HG02571 (cell line): ENCODE measurements at regions not wholly inside any gene's neighbourhood (a gene's known extent, or its start where the extent isn't known, plus 50 kb on each side); places are given as distances from the start of the nearest gene placed in this dataset.

Experiments
- ATAC-seq: cut with Tn5 transposase; IDR thresholded peaks from one replicate; pipeline ENCODE4 v1.9.1; 2021; ENCODE audit warnings: mild to moderate bottlenecking, moderate library complexity; ENCODE audit not compliant: unreplicated experiment

DNA sequence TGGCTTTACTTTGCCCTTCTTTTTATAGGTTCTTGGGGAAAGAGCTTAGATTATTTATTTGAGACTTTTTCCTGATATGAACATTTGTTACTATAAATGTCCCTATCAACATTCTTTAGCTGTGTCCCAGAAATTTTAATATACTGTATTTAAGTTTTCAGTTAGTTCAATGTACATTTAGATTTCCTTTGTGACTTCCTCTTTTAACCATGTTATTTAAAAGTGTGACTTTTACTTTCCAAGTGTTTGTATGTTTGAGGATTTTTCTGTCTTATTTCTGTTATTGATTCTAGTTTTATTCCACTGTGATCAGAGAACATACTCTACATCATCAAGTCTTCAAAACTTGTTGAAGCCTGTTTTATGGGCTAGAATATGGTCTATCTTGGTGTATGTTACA is 72.7 kb upstream of the SPRY2 start:
- ATAC-seq = no peak

DNA sequence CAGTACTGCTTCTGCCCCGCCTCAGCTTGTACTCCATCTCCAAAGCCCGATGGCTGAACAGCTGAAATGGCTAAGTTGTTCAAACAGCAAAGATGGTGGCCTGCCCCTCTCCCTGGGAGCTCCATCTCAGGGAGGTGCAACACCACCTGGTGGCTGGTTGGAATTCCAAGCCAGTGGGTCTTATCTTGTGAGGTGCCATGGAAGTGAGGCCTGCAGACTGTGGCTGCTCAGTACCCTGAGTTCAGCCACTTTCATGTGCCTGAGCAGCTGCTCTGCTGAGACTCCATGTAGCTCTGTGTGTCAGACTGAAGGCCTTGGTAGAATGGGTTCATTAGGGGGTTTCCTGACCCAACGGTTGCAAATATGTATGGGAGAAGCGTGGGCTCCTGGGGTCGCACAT is 67.3 kb upstream of the SPRY2 start:
- ATAC-seq = no peak

DNA sequence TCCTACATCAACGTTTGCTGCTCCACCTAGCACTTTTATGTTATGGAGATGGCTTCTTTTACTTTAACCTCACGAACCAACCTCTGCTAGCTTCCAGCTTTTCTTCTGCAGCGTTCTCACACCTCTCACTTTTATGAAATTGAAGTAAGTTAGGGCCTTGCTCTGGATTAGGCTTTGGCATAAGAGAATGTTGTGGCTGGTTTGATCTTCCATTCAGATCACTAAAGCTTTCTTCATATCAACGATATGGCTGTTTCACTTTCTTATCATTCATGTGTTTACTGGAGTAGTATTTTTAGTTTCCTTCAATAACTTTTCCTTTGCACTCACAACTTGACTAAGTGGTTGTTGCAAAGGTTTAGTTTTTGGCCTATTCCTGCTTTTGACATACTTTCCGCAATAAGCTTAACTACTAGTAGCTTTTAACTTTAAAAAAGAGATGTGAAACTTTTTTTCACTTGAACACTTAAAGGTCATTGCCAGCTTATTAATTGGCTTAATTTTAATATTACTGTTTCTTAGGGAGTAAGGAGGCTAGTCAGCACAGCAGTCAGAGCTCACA is 60.0 kb upstream of the SPRY2 start:
- no peak for ATAC-seq

DNA sequence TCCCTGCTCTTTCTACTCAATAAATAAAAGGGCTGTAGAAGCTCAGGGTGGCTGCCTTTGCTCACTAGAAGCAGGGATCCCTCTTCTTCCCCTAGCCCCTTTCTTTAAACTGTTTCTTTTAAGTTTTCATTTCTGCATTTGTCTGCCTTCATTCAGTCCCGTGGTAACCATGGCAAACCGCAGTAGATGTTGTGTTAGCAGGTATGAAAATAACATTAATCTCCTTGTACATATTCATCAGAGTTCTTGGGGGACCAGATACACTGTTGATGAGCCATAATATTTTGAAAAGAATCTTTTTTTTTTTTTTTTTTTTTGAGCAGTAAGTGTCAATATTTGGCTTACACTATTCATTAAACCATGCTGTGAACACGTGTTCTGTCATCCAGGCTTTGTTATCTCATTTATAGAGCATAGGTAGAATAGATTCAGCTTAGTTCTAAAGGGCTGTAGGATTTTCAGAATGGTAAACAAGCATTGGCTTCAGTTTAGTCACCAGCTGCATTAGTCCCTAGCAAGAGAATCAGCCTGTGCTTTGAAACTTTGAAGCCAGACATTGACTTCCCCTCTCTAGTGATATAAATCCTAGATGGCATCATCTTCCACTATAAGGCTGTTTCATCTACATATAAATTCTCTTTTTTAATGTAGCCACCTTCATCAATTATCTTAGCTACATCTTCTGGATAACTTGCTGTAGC is 59.4 kb upstream of the SPRY2 start:
- ATAC-seq = no peak

DNA sequence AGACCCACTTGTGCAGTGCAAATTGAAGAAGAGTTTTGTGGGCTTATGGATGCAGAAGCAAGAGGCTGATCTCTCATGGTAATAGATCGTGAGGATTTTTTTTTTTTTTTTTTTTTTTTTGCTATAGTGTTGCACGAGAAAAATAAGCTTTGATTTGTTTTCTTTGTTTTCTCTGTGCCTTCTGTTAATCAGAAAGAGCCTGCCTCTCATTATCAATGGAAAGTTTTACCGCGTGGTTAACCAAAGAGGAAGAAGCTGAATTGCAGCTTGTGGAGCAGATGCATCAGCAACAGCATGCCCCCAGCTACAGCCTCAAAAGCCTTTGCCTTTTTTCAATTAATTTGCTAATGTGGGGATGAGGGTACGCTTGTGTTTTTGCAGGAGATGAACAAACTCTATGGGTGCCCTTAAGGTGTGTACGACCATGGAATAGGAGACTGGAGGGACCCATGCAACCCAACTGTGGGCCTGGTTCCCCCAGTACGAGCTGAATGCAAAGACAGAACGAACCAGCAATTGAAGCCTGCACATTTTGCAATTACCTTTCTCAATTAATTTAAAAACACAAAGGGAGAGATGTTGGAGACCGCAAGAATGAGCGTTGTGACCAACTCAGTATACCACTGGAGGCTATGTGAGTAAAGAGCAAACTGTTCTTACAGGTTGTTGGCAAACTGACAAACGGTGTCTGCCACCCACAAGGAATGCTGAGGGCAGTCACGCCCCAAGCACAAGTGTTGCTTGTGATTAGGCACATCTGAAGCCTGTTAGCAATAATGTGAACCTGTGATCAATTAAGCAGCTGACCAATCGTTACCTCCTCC is 58.6 kb upstream of the SPRY2 start:
- ATAC-seq = no peak
